ENCODE measurements at regions not wholly inside any gene's neighbourhood (a gene's known extent, or its start where the extent isn't known, plus 50 kb on each side); places are given as distances from the start of the nearest gene placed in this dataset.

- intact Hi-C loops (cut with DNase I), result no loop called here
- ATAC-seq (no peak), DNase-seq (no peak)
- Histone ChIP-seq H3K9me3 (no peaks in the 10 kb centered on the region), H3K27ac (no peak overlapping the region), H3K36me3 (no peaks in the 10 kb centered on the region), H3K4me1 (no peaks in the 10 kb centered on the region), H3K27me3 (ENCODE audit: low read depth) (no peaks in the 10 kb centered on the region), H3K4me3 (no peak overlapping the region)
- peak; percentile 50 for TF ChIP-seq CTCF (IDR thresholded peaks at IDR 0.05)
Observed at GRCh38 chr4:79042079-79042674, 102.9 kb upstream of the PAQR3 start.

DNA sequence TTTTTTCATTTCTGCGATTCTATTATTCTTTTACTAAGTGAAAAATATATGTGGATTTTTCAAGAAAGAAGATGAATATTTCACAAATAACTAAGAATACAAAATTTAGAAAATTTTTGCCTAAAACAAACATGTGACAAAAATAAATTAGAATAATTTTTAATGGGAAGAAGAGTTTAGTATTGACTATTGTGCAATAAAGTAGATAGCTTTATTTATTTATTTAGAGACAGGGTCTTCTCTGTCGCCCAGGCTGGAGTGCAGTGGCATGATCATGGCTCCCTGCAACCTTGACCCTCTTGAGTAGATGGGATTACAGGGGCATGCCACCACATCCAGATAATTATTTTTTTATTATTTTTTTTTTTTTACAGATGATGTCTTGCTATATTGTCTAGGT, 95.3 kb upstream of the PAQR3 start:
- no peaks in the 10 kb centered on the region for H3K9me3 ChIP-seq

GRCh38 chr4:79030973-79031372, 91.7 kb upstream of the PAQR3 start:
- H3K4me3 ChIP-seq, result no peak overlapping the region
- no peaks in the 10 kb centered on the region for H3K36me3 ChIP-seq
- intact Hi-C loops (cut with DNase I), result no loop called here
- ATAC-seq (no peak), DNase-seq (no peak)
- no peak for TF ChIP-seq CTCF (IDR thresholded peaks at IDR 0.05)
- no peaks in the 10 kb centered on the region for H3K27me3 ChIP-seq (ENCODE audit: low read depth)
- H3K27ac ChIP-seq, result no peak overlapping the region
- H3K9me3 ChIP-seq, result no peaks in the 10 kb centered on the region
- H3K4me1 ChIP-seq, result no peaks in the 10 kb centered on the region

More for the DNA sequence above, 95.3 kb upstream of the PAQR3 start:
- no peak for ATAC-seq
- Histone ChIP-seq H3K27ac (no peak overlapping the region), H3K27me3 (ENCODE audit: low read depth) (no peaks in the 10 kb centered on the region), H3K4me3 (no peak overlapping the region), H3K4me1 (no peaks in the 10 kb centered on the region), H3K36me3 (no peaks in the 10 kb centered on the region)
- TF ChIP-seq CTCF (IDR thresholded peaks at IDR 0.05), result no peak
- intact Hi-C loops (cut with DNase I), result no loop called here
- DNase-seq, result no peak

DNA sequence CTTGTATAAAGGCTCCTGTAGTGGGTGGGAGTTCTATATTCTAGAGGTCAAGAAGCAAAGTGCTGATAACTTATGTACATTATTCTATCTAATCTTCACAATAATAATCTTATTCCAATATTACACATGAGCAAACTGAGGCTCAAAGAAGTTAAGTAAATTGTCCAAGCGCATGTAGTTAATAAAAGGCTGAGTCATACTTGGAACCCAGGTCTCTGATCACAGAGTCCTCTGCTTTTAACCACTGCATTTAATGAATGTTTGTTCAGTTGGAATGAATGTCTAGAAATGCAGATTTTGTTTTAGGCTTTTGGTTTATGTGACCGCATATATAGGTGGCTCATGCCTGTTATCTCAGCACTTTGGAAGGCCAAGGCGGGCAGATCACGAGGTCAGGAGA, 88.4 kb upstream of the PAQR3 start:
- intact Hi-C loops (cut with DNase I), result no loop called here
- no peaks in the 10 kb centered on the region for H3K27me3 ChIP-seq (ENCODE audit: low read depth)
- H3K4me3 ChIP-seq, result no peak overlapping the region
- no peak for DNase-seq
- no peaks in the 10 kb centered on the region for H3K36me3 ChIP-seq
- no peak overlapping the region for H3K27ac ChIP-seq
- H3K9me3 ChIP-seq, result no peaks in the 10 kb centered on the region
- H3K4me1 ChIP-seq, result no peaks in the 10 kb centered on the region
- no peak for ATAC-seq
- no peak for TF ChIP-seq CTCF (IDR thresholded peaks at IDR 0.05)

DNA sequence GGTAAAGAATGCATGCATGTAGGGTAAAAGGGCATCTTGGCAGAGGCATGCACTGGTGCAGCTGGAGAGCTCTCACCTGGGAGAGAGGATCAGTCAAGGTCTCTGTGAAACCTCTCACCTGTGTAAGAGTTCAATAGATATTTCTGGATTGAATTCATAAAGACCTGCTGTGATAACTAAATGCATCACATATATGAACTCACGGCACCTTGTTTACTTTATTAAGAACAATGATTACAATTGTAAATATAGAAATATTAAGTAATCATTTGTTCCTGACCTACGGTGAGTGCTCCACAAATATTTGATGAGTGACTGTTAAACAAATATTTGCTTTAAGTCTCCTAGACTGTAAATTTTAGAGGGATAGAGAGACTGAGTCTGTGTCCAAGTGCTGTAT, 85.9 kb upstream of the PAQR3 start:
- no peaks in the 10 kb centered on the region for H3K4me1 ChIP-seq

More for the DNA sequence above, 85.9 kb upstream of the PAQR3 start:
- no peaks in the 10 kb centered on the region for H3K9me3 ChIP-seq
- no peaks in the 10 kb centered on the region for H3K36me3 ChIP-seq
- no peak for DNase-seq
- no peak for TF ChIP-seq CTCF (IDR thresholded peaks at IDR 0.05)
- intact Hi-C loops (cut with DNase I), result no loop called here
- ATAC-seq, result peak; percentile 37 to 89
- no peak overlapping the region for H3K4me3 ChIP-seq
- H3K27me3 ChIP-seq (ENCODE audit: low read depth), result no peaks in the 10 kb centered on the region
- no peak overlapping the region for H3K27ac ChIP-seq

Data from lower lobe of right lung (tissue), 2 donors.